ENCODE measurements at regions not wholly inside any gene's neighbourhood (a gene's known extent, or its start where the extent isn't known, plus 50 kb on each side); places are given as distances from the start of the nearest gene placed in this dataset.

GRCh38 chr1:219404629-219405028 lies 208.3 kb downstream of the ZC3H11B start:
- no peak for TF ChIP-seq CTCF (conservative IDR thresholded peaks at IDR 0.05 in 1 of 2, IDR thresholded peaks at IDR 0.05 in 1 of 2; ENCODE audit: low read depth in 1 of 2, low read length in 2 of 2)
- no peak for TF ChIP-seq EZH2 (IDR thresholded peaks at IDR 0.05; ENCODE audit: low read length, missing control alignments)
